HG03066 (cell line): ENCODE measurements at regions not wholly inside any gene's neighbourhood (a gene's known extent, or its start where the extent isn't known, plus 50 kb on each side); places are given as distances from the start of the nearest gene placed in this dataset.

Source experiments
- ATAC-seq: cut with Tn5 transposase; IDR thresholded peaks from one replicate; pipeline ENCODE4 v1.9.1; 2021; ENCODE audit warnings: low read depth; ENCODE audit not compliant: unreplicated experiment

GRCh38 chr5:174356536-174356935 is 311.0 kb downstream of the NSG2 start:
- no peak for ATAC-seq

GRCh38 chr5:174358276-174358675 is 312.8 kb downstream of the NSG2 start:
- no peak for ATAC-seq

DNA sequence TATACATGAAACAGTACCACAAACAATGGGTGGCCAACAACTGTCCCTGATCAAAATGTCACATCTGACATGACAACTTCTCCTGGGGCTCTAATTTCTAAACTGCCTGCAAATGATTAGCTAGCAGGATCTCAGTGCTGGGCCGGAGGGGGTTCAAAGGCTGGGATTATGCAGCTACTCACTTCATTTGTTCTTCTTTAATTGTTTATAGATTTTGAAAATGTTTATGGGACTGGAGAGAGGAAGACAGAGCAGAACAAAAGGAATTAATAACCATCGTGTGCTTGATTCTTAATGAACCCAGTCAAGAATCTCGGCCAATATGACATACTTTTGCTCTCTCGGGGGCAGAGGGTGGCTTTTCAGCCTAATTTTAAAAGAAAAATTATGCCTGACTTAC is 313.6 kb downstream of the NSG2 start:
- ATAC-seq = no peak

DNA sequence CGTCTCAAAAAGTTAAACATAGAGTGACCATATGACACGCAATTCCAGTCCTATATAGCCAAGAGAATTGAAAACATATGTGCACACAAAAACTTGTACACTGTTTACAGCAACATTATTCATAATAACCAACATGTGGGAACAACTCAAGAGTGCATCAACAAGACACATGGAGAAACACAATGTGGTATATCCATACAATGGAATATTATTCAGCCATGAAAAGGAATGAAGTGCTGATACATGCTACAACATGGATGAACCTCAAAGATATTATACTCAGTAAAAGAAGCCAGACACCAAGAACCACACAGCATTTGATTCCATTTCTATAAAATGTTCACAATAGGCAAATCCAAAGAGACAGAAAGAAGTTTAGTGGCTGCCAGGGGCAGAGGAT is 317.0 kb downstream of the NSG2 start:
- no peak for ATAC-seq

GRCh38 chr5:174363934-174364333 is 318.4 kb downstream of the NSG2 start:
- ATAC-seq = no peak

GRCh38 chr5:174364676-174365075 is 319.2 kb downstream of the NSG2 start:
- ATAC-seq = no peak

DNA sequence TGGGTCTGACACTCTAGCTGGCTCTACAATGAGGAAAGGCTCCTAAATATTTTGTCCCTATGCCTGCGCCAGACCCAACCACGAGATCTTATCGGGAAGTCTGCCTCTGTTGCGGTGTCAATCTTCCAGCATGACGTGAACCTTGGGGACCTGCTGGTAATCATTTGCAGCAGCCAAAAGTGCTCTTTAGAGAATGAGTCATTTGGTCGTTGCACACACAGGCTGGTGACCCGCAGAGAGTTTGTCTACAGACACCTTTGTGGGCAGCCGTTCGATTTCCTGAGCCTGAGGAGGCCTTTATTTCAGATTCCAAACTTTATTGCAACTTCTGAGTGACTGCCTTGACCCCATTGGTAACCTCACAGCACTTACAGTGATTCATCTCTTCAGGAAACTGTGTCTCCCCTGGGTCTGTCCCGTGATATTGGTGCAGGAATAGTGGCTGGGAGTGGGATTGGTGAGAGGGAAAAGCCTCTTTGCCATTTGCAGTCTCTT is 326.1 kb downstream of the NSG2 start:
- no peak for ATAC-seq

DNA sequence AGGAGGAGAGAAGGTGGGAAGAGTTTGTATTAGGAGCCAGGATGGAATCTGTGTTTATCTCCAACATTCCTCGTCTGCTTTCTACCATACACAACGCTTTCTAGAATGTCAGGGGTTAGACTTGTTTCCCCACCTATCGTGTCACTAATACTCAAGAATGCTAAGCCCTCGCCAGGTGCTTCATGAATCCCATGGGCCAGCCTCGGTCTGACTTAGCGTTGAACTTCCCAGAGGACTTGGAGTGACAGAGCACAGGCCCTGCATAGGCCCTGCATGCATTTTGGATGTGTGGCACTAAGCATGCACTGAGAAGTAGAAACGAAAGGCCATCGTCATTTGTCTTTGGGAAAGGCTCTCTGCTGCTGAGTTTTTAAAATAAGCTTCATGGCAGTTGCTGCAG is 328.7 kb downstream of the NSG2 start:
- ATAC-seq = no peak

- ATAC-seq = no peak
These were observed 330.6 kb downstream of the NSG2 start for GRCh38 chr5:174376056-174376455.

DNA sequence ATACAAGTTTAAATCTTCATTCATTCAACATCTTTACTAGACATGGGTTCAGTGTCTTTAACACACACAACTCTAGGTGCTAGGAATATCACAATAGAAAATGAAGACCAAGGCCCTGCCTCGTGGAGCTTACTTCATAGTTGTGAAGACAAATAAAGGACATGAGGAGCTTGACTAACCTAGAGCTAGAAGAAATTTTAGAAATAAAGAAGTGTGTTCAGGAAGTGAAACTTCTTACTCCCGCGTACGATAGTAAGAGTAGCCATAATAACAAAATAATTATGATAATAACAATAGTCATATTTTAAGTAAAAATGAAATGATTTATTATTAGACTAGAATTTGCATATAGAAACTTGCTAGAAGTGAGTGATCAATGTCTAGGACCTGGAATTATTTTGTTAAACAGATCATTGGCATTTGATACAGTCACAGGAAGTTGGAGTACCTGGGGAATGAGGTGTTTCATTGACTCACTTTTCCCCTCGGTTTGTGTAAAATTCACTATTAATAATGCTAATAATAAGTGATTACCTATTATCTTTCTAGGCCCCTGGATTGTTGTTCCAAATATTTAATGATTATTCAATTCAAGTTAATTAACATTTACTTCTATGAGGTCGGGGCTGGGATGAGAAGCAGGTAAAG is 331.3 kb downstream of the NSG2 start:
- ATAC-seq = no peak

DNA sequence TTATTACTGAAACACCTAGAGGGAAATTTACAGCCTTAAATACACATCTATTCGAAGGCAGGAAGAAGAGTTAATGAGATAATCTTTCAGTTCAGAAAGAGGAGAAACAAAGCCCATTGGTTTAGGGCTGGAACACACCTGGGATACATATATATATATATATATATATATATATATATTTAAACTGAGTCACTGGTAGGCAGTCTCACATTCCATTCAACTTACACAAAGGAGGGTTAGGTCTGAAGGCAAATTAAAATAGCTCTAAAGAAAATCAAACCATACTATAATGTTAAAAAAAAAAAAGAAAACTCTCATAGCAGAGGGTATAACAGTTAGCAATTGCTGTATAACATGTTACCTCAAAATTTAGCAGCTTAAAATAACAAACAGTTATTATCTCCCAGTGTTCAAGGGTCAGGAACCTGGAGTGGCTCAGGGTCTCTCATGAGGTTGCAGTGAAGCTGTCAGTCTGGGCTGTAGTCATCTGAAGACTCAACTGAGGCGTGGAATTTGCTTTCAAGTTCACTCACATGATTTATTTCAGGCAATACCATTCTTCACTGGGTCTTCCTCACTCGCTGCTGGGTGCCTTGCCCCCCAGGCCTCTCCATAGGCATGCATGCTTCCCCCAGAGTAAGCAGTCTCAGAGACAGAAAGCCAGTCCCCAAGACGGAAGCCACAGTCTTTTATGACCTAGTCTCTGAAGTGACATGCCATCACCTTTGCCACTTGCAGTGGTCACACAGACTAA is 332.8 kb downstream of the NSG2 start:
- no peak for ATAC-seq

DNA sequence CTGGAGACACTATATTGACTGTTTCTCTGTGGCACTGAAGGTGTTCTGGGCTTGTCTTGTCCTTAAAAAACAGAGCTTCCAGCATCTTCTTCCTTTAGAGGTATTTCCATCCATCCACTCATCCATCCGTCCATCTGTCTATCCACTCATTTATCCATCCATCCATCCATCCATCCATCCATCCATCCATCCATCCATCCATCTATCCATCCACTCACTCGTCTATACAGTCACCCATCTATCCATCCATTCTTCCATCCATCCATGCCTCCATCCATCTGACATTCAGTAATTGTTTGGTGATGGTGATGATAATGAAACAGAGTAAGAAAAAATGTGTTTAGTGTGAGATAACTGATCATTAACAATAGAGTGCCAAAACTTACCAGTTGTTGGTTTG is 334.8 kb downstream of the NSG2 start:
- ATAC-seq = no peak

GRCh38 chr5:174381241-174381640 is 335.7 kb downstream of the NSG2 start:
- ATAC-seq = no peak

DNA sequence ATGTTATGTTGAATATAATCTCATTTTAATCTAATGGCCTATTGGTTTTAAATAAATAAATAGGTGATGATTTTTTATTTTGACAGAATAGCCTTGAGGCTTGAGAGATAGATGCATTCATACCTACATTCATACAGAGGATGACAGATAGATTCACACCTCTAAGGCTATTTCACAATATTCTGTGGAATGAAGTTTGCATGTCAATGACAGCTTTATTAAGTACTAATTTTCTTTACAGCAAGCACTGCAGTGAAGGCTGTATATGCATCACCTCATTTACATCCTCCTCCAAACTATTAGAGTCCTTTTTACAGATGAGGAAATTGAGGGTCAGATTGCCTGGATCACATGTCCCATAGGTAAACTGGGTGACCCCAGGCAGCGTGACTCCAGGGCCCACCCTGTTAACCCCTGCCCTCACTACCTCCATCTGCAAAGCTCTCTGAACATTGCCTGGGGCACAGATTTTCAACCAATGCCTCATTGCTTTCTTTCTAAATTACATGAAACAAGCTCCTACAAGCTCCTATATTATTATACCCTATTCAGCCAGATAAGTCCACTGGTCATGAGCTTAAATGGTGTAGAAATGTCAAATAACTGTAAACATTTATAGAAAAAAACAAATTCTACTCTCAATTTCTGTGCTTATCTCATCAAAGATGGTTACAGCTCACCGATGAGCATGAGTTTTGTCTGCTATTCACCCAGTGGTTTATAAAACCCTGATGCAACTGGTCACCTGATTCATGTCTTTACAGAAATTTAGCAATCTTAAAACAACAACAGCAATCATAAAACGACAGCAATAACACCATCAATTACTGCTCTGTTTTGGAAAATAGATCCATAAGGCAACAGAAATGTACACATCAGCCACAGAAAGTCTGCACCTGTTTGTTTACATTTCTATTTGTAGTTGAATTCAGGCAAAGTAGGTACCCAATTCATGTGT is 338.0 kb downstream of the NSG2 start:
- no peak for ATAC-seq

DNA sequence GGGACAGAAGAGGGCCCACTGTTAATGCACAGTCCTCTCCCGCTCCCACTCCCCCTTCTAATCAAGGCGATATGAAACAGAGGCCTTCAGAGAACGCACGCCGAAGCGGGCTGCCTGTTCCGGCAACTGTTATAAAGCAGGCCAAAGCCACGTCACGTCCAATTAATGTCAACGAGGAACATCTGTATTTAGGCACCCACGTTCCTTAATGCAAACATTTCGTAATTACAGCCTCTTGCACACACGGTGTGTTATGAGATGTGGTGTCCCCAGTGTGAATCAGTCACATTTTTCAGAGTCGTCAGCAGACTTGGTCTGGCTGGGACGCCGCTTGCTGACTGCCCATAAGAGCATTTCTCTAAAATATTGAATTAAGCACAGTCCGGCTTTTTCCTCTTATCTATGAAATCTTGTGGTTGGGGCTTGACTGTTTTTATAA is 339.0 kb downstream of the NSG2 start:
- no peak for ATAC-seq

DNA sequence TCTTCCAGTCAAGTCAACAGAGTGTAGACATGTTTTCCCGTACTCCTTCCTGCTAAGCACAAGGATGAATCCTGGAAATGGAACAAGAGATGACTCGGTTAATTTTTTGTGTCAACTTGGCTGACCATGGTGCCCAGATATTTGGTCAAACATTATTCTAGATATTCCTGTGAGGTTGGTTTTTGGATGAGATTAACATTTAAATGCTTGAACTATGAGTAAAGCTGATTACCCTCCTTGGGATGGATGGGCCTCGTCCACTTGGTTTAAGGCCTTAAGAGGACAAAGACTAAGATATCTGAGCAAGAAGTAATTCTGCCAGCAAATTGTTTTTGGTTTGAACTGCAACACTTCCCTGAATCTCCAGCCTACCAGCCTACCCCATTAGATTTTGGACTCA is 338.1 kb upstream of the MSX2 start:
- no peak for ATAC-seq

DNA sequence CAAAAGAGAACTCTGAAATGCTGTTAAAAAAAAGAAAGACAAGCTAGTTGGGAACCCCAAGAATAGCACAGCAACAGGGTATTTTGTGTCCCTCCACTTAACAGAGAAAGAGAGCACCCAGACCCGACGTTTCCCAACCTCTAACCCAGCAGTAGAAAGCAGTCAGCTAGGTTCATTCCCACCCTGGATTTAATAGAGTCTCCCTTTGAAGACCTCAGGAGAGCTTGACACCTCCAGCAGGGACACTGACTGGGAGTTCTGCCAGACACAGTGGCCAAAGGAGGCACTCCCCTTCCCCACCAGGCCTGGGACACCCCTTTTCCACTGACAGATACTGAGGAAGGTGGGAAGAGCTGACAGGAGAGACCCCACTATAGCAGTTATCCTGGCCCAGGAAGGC is 337.5 kb upstream of the MSX2 start:
- ATAC-seq = no peak

DNA sequence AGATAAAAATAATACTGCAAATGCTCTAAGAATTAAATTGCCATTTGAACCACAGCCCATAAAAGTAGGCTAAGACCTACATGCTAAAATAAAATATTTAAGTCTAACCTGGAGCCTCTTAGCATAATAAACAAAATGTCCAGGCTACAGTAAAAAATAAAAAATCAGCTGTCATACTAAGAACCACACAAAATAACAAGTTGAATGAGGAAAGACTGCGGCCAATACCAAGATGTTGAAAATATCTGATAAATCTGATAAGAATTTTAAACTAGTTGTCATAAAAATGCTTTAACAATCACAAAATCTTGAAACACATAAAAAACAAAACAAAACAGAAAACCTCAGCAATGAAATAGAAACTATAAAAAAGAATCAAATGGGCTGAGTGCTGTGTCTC is 336.9 kb upstream of the MSX2 start:
- no peak for ATAC-seq

GRCh38 chr5:174392892-174393291 is 331.5 kb upstream of the MSX2 start:
- ATAC-seq = no peak

DNA sequence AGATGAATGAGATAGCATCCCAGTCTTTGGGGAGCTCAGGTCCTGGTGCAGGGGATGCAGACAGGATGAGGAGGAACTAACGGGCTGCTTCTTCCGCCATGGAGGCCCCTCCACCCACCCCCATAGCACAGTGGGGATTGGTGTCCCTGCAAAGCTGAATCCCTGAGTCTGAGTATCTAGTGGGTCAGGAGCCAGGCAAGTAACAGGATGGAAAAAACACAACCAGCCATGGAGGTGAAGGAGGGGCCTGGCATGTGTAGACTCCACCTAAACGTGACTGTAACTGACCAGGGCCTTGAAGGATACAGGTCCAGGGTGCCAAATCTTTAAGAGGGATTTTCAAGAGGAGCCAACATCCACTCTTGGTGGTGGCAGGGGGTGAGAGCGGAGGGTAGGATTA is 327.8 kb upstream of the MSX2 start:
- no peak for ATAC-seq

DNA sequence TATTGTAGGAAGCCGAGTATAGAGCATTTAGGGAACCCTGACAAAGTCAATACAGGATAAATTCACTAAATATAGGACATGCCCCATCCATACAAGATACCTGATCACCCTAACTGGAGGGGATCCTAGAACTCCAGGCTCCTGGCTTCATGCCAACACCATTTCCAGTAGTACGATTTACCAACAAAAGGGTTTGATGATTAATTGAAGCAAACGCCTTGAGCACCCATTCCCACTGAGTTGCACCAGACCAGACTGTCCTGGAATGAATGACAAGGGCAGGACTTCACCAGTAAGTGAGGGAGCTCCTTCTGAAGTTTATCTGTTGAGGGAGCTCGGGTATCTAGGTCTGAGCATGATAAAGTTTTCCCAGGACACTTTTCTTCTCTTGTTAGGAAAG is 327.2 kb upstream of the MSX2 start:
- ATAC-seq = no peak
